ENCODE measurements at regions not wholly inside any gene's neighbourhood (a gene's known extent, or its start where the extent isn't known, plus 50 kb on each side); places are given as distances from the start of the nearest gene placed in this dataset.

DNA sequence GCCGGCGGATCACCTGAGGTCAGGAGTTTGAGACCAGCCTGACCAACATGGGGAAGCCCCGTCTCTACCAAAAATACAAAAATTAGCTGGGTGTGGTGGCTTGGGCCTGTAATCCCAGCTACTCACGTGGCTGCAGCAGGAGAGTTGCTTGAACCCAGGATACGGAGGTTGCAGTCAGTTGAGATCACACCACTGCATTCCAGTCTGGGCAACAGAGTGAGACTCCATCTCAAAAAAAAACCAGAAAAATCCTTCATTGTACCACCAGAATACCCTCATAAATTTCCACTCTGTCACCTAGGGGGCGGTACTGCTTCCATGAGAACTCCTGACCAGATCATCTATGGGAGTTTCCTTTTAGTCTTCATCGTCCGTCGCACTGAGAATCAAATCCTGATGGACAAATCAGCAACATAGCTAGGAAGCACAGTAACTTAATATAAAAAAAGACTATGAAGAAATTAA is 225.8 kb upstream of the KLF14 start:
- TF ChIP-seq POLR2A (IDR thresholded peaks at IDR 0.05) = no peak
- TF ChIP-seq, protein P1, sequence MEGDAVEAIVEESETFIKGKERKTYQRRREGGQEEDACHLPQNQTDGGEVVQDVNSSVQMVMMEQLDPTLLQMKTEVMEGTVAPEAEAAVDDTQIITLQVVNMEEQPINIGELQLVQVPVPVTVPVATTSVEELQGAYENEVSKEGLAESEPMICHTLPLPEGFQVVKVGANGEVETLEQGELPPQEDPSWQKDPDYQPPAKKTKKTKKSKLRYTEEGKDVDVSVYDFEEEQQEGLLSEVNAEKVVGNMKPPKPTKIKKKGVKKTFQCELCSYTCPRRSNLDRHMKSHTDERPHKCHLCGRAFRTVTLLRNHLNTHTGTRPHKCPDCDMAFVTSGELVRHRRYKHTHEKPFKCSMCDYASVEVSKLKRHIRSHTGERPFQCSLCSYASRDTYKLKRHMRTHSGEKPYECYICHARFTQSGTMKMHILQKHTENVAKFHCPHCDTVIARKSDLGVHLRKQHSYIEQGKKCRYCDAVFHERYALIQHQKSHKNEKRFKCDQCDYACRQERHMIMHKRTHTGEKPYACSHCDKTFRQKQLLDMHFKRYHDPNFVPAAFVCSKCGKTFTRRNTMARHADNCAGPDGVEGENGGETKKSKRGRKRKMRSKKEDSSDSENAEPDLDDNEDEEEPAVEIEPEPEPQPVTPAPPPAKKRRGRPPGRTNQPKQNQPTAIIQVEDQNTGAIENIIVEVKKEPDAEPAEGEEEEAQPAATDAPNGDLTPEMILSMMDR (IDR thresholded peaks at IDR 0.05) = no peak
